AG08396 (cell line): ENCODE measurements at regions not wholly inside any gene's neighbourhood (a gene's known extent, or its start where the extent isn't known, plus 50 kb on each side); places are given as distances from the start of the nearest gene placed in this dataset.
A peak's percentile ranks its signal among the peaks of the same experiment; 100 is the strongest.
"Not testable (repeated sequence)": the region's sequence is repeated elsewhere in the genome, so short reads cannot be mapped to it uniquely, and the experiment has no call there.

Experiments used
- DNase-seq: peaks from one replicate; pipeline ENCODE4 v3.0.0; 2012; ENCODE audit warnings: low spot score, mixed read lengths

DNA sequence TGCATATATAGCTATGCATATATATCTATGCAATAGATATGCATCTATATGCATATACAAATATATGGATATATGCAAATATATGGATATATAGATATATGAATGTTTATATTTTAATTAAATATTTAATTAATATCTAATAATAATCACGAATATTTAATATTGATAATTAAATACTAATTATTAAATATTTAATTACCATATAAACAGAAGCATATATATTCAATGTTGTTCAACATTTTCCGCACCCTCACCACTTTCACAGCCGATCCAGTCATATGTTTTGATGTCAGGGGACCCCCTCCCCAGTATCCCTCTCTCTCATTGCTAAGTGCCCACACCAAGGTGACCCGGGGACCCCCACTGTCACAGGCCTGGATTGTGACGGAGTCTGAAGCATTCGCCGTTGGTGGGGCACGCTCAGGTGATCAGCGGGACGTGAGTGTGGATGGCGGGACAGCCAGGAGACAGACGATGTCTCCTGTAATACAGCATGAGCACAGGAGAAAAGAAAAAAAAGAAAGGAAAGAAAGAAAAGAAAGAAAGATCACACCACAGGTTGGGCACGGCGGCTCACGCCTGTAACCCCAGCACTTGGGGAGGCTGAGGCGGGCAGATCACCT is 199.7 kb downstream of the CRLF2 start:
- no peak for DNase-seq

DNA sequence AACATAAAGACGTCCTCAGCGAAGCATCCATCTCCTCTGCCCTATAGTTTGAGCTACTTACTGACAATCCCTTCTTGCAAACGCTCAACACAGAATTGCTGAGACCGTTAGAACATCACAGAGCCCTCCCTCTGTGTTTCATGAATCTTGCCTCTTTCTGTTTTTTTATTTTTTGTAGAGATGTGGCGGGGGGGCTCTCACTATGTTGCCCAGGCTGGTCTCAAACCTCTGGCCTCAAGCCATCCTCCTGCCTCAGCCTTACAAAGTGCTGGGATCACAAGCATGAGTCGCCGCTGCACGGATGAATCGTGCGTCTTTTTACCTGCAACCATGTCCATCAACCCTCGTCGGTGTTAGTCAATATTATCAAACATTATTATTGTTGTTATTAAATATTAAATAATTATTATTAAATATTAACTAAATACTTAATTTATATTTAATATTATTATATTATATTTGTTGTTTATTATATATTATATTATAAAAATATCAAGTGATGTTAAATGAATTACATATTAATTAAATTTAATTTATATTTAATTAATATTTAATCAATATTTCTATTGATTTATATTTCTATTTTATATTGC is 200.7 kb downstream of the CRLF2 start:
- DNase-seq: no peak

GRCh38 chrX:1009771-1010170 is 202.7 kb downstream of the CRLF2 start:
- no peak for DNase-seq

GRCh38 chrX:1006156-1006730 is 206.2 kb downstream of the CRLF2 start:
- DNase-seq: no peak

GRCh38 chrX:1002611-1003010 is 209.8 kb downstream of the CRLF2 start:
- no peak for DNase-seq

DNA sequence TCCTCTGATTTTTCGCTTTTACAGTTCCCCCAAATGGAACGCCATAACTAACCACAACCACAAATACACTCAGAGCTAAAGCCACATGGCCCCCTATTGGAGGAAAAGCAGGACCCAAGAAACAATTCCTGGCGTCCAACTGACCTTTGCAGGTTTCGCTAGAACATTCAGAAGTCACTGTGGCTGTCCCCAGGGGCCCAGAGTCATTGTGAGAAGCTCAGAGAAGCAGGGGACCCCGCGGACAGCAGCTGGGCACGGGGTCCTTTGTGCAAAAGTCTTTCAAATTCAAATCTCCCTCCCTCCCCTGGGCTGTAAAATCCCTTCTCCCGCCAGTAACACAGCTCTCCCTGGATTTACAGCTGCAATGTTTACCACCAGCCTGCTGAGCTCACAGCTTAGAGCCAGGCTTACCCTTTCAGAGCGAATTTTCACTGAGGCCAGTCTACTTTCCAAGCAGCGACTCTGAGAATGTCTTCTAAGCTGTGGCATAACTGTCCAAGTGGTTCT is 214.8 kb downstream of the CRLF2 start:
- DNase-seq: no peak

- DNase-seq: no peak
Observed at GRCh38 chrX:994780-995179, 217.7 kb downstream of the CRLF2 start.

GRCh38 chrX:989959-990510 is 222.4 kb downstream of the CRLF2 start:
- peak; percentile 55 for DNase-seq

DNA sequence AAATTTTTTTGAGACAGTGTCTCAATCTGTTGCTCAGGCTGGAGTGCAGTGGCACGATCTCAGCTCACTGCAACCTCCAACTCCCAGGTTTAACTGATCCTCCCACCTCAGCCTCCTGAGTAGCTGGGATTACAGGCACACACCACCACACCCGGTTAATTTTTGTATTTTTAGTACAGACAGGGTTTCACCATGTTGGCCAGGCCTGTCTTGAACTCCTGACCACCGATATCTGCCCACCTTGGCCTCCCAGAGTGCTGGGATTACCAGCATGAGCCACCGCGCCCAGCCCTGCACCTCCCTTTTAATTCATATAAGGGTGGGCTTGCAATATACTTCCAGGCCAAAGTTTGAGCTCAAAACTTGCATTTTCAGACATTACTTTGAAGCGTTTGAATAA is 223.9 kb downstream of the CRLF2 start:
- not testable (repeated sequence) for DNase-seq

- DNase-seq: no peak
Observed at GRCh38 chrX:981791-982626, 230.4 kb downstream of the CRLF2 start.

- no peak for DNase-seq
Observed at GRCh38 chrX:980587-981235, 231.7 kb downstream of the CRLF2 start.

DNA sequence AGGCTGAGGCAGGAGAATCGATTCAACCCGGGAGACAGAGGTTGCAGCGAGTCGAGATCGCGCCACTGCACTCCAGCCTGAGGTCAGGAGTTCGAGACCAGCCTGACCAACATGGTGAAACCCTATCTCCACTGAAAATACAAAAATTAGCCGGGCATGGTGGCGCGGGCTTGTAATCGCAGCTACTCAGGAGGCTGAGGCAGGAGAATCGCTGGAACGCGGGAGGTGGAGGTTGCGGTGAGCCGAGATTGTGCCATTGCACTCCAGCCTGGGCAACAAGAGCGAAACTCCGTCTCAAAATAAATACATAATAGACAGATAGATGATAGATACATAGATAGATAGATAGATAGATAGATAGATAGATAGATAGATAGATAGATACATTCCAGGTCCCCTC is 233.3 kb downstream of the CRLF2 start:
- not testable (repeated sequence) for DNase-seq

DNA sequence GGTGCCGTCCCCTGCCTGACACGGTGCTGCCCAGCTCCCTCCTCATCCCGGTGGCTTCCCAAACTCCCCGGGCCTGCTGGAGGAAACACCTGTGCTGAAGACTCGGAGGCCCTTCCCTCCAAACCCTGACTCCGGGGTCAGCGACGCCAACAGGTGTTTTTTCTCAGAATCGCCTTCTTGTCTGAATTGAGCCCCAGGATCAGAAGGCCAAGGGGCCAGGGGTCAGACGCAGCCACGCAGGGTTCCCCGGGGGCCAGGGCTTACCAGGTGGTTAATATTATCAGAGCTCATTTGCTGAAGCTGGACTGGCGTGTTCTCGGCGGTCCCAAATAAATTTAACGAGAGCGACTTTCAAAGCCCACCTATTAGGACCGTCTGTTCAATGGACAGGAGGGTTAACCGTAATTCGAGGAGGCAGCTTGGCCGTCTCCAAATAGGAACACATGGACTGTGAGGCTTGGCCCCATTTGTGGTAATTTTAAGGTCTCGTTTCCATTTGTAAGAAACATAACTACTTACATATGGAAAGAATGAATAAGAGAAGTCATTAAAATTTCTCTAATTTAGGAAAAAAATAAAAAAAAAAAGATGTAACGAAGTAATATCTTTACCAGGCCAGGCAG is 239.3 kb downstream of the CRLF2 start:
- DNase-seq: no peak

DNA sequence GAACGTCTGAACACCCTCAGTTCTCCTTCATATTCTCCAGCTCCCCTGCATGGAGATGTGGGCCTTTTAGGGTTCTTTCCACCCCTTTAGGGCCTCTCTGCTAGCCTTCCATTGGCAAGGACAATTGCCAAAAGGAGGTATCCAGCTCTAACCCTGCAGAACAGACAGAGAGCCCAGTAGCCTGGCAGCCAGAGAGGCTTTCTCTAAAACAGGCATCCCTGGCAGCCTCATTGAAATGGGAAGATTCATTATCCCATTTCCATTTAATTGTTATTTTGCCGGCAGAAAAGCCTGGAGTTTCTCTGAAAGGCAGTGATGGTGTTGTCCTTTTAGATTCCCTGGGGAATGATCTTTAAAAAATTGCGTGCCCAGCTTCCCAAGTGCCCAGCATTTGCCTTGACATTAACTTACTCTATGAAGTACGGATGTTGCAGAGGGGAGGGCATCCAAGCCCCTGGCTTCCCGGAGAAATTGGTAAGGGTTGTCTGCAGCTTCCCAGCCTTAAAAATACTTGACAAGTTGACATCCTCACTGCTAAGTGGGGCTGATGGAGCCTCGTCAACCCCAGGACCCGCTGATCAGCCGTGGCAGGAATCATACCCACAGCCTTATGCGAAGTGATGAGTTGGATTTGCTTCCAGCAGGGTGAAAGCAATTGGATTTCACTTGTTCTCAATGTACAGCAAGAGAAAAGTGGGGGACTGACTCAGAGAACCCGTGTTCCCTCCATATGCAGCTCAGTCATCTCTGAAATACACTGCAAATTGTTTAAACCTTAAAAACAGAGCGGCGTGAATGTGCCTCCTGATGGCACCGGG is 244.1 kb downstream of the CRLF2 start:
- no peak for DNase-seq

DNA sequence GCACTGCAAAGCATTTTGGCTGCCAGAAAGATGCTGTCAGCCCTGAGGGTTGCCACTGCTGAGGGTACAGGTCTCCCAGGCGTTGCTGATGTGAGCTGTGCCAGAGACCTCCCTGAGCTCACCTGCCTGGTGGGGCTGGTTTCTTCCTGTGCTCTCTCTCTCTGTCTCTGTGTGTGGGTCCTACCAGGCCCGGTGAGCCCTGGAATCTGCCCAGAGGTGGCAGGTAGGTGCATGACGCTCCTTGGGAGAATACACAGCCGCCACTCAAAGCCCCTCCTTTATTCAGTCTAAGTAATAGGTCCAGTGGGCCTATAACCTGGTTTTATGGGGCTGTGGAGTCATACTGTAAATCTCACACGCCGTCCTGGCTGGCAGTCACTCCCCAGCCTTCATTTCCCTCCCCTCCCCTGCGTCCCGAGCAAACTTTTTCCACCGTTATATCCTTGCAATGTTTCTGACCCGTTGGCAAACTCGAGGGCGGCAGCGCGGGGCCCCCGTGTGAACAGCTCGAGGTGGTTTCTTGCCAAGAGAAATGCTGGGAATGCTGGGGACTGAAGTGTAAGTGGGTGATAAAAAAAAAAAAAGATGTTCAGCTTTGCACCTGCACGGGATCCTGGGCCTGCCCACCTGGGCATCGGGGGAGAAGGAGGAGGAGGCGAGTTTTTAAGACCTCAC is 245.9 kb downstream of the CRLF2 start:
- no peak for DNase-seq

DNA sequence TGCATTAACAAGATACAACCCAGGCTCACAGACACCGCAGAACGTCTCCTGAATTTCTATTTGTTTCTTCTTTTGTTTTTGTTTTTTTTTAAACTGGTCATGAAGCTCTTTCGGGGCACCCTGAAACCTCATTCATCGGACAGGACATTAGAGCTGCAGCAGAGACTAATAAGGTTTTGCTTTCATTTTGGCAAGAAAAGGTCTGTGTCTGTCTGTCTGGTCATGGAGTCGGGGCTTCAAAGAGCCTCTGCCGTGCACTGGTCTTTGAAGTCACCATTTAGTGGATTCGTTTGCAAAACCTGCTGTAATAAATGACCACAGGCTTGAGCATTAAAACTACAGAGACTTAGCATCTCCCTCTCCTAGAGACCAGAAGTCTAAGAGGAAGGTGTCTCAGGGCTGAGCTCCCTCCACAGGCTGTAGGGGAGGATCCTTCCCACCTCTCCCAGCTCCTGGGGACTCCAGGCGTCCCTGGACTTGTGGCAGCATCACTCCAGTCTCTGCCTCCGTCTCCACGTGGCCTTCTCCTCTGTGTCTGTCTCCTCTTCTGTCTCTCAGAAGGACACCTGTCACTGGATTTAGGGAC is 247.5 kb downstream of the CRLF2 start:
- DNase-seq: no peak

- DNase-seq: no peak
Observed at GRCh38 chrX:960821-961220, 251.6 kb downstream of the CRLF2 start.

GRCh38 chrX:959595-959994 is 252.9 kb downstream of the CRLF2 start:
- DNase-seq: no peak

DNA sequence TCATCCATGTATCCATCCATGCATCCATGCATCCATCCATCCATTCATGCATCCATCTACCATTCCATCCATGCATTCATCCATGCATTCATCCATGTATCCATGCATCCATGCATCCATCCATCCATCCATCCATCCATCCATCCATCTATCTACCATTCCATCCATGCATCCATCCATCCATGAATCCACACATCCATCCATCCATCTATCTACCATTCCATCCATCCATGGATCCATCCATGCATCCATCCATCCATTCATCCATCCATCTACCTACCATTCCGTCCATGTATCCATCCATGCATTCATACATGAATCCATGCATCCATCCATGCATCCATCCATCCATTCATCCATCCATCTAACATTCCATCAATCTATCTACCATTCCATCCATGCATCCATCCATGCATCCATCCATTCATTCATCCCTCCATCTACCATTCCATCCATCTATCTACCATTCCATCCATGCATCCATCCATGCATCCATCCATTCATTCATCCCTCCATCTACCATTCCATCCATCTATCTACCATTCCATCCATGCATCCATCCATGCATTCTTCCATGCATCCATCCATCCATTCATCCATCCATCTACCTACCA is 257.2 kb downstream of the CRLF2 start:
- DNase-seq: not testable (repeated sequence)
